ENCODE measurements at regions not wholly inside any gene's neighbourhood (a gene's known extent, or its start where the extent isn't known, plus 50 kb on each side); places are given as distances from the start of the nearest gene placed in this dataset.

GRCh38 chr1:195979646-195980045, 628.6 kb downstream of the KCNT2 start:
- WGBS (ENCODE audit: extremely low coverage, insufficient coverage, insufficient read length): no CpG with 5 or more reads among the region's 1 CpG
- no peak overlapping the region for H3K23ac ChIP-seq (ENCODE audit: low read length)

DNA sequence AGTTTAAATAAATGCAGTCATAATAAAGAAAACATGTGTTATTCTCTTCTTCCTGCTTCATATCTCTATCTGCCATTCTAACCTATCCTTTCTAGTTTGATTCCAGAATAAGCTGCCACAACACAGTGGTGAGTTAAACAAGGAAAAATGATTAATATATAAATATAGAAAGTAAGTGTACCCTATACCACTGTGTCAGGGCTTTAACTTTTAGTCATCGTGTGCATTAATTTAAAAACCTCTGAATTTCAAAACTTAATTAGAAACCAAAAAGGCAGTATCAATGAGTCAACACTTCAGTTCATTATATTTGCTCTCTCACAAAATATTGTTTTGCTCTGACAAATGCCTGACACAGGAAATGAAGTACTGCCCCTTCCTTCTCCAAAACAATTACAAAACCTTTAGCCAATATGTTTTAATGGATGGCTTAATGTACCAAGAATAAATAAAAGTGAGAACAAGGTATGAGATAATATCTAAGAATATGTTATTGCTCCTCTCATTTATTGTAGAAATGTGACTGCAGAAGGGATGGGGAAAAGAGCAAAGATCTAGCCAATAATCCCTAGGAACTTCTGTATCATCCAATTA, 634.8 kb downstream of the KCNT2 start:
- H4K91ac ChIP-seq (ENCODE audit: low read depth, low read length): no peak overlapping the region
- no peak overlapping the region for H3K18ac ChIP-seq (ENCODE audit: low read length)

More at GRCh38 chr1:195979646-195980045, 628.6 kb downstream of the KCNT2 start:
- Histone ChIP-seq H3K79me1 (ENCODE audit: low read length) (no peaks in the 10 kb centered on the region), H3K36me3 (ENCODE audit: control insufficient read depth in 1 of 2, insufficient read depth in 2 of 2, low read length in 2 of 2) (no peaks in the 10 kb centered on the region), H3K4ac (ENCODE audit: low read depth, low read length) (no peak overlapping the region), H3K9ac (ENCODE audit: low read length) (no peak overlapping the region), H2BK5ac (ENCODE audit: low read depth, low read length, poor library complexity) (no peak overlapping the region), H2AFZ (ENCODE audit: insufficient read depth, low read length, poor library complexity) (no peak overlapping the region), H2AK5ac (ENCODE audit: low read length) (no peak overlapping the region), H4K8ac (ENCODE audit: low read depth, low read length) (no peak overlapping the region), H3K18ac (ENCODE audit: low read length) (no peak overlapping the region), H3K27me3 (ENCODE audit: insufficient read depth, low read length) (no peaks in the 10 kb centered on the region), H3K9me3 (ENCODE audit: insufficient read depth, low read depth, low read length) (no peaks in the 10 kb centered on the region), H4K91ac (ENCODE audit: low read depth, low read length) (no peak overlapping the region), H4K12ac (ENCODE audit: low read depth, low read length) (no peak overlapping the region), H3K4me3 (ENCODE audit: low read depth, low read length) (no peak overlapping the region), H2BK120ac (ENCODE audit: insufficient read depth, low read length, poor library complexity) (no peak overlapping the region), H3K79me2 (ENCODE audit: control insufficient read depth, insufficient read depth, low read length, poor library complexity) (no peaks in the 10 kb centered on the region), H3K27ac (ENCODE audit: low read depth, low read length) (no peak overlapping the region), H2BK12ac (ENCODE audit: low read length) (no peak overlapping the region), H3K14ac (ENCODE audit: low read length) (no peak overlapping the region), H3K4me2 (ENCODE audit: low read length) (no peak overlapping the region), H3K4me1 (ENCODE audit: control insufficient read depth in 1 of 2, insufficient read depth in 2 of 2, low read length in 2 of 2) (no peaks in the 10 kb centered on the region)
- no peak for DNase-seq

GRCh38 chr1:195971589-195971988, 636.7 kb downstream of the KCNT2 start:
- DNase-seq: no peak
- Histone ChIP-seq H2AK5ac (ENCODE audit: low read length) (no peak overlapping the region), H2AFZ (ENCODE audit: insufficient read depth, low read length, poor library complexity) (no peak overlapping the region), H4K8ac (ENCODE audit: low read depth, low read length) (no peak overlapping the region), H3K36me3 (ENCODE audit: control insufficient read depth in 1 of 2, insufficient read depth in 2 of 2, low read length in 2 of 2) (no peaks in the 10 kb centered on the region), H3K4ac (ENCODE audit: low read depth, low read length) (no peak overlapping the region), H3K14ac (ENCODE audit: low read length) (no peak overlapping the region), H2BK120ac (ENCODE audit: insufficient read depth, low read length, poor library complexity) (no peak overlapping the region), H3K27me3 (ENCODE audit: insufficient read depth, low read length) (no peaks in the 10 kb centered on the region), H3K9me3 (ENCODE audit: insufficient read depth, low read depth, low read length) (no peaks in the 10 kb centered on the region), H4K91ac (ENCODE audit: low read depth, low read length) (no peak overlapping the region), H3K23ac (ENCODE audit: low read length) (no peak overlapping the region), H2BK5ac (ENCODE audit: low read depth, low read length, poor library complexity) (no peak overlapping the region), H3K9ac (ENCODE audit: low read length) (no peak overlapping the region), H4K12ac (ENCODE audit: low read depth, low read length) (no peak overlapping the region), H3K4me1 (ENCODE audit: control insufficient read depth in 1 of 2, insufficient read depth in 2 of 2, low read length in 2 of 2) (peaks cover 0 to 3% of the 10 kb centered on the region in 2 experiments), H3K4me3 (ENCODE audit: low read depth, low read length) (no peak overlapping the region), H3K27ac (ENCODE audit: low read depth, low read length) (no peak overlapping the region), H3K79me2 (ENCODE audit: control insufficient read depth, insufficient read depth, low read length, poor library complexity) (no peaks in the 10 kb centered on the region), H3K4me2 (ENCODE audit: low read length) (no peak overlapping the region), H2BK12ac (ENCODE audit: low read length) (no peak overlapping the region), H3K18ac (ENCODE audit: low read length) (no peak overlapping the region), H3K79me1 (ENCODE audit: low read length) (no peaks in the 10 kb centered on the region)
- WGBS (ENCODE audit: extremely low coverage, insufficient coverage, insufficient read length): no CpG with 5 or more reads among the region's 1 CpG

More for the DNA sequence above, 634.8 kb downstream of the KCNT2 start:
- Histone ChIP-seq H3K36me3 (ENCODE audit: control insufficient read depth in 1 of 2, insufficient read depth in 2 of 2, low read length in 2 of 2) (no peaks in the 10 kb centered on the region), H3K4ac (ENCODE audit: low read depth, low read length) (no peak overlapping the region), H3K79me1 (ENCODE audit: low read length) (no peaks in the 10 kb centered on the region), H2BK5ac (ENCODE audit: low read depth, low read length, poor library complexity) (no peak overlapping the region), H3K14ac (ENCODE audit: low read length) (no peak overlapping the region), H3K4me1 (ENCODE audit: control insufficient read depth in 1 of 2, insufficient read depth in 2 of 2, low read length in 2 of 2) (peaks cover 0 to 3% of the 10 kb centered on the region in 2 experiments), H3K9me3 (ENCODE audit: insufficient read depth, low read depth, low read length) (no peaks in the 10 kb centered on the region), H4K8ac (ENCODE audit: low read depth, low read length) (no peak overlapping the region), H3K9ac (ENCODE audit: low read length) (no peak overlapping the region), H2BK12ac (ENCODE audit: low read length) (no peak overlapping the region), H3K4me2 (ENCODE audit: low read length) (no peak overlapping the region), H4K12ac (ENCODE audit: low read depth, low read length) (no peak overlapping the region), H2AK5ac (ENCODE audit: low read length) (no peak overlapping the region), H3K27ac (ENCODE audit: low read depth, low read length) (no peak overlapping the region), H3K4me3 (ENCODE audit: low read depth, low read length) (no peak overlapping the region), H3K23ac (ENCODE audit: low read length) (no peak overlapping the region), H2AFZ (ENCODE audit: insufficient read depth, low read length, poor library complexity) (no peak overlapping the region), H2BK120ac (ENCODE audit: insufficient read depth, low read length, poor library complexity) (no peak overlapping the region), H3K27me3 (ENCODE audit: insufficient read depth, low read length) (no peaks in the 10 kb centered on the region), H3K79me2 (ENCODE audit: control insufficient read depth, insufficient read depth, low read length, poor library complexity) (no peaks in the 10 kb centered on the region)
- no peak for DNase-seq
- WGBS (ENCODE audit: extremely low coverage, insufficient coverage, insufficient read length): no CpG with 5 or more reads among the region's 1 CpG

DNA sequence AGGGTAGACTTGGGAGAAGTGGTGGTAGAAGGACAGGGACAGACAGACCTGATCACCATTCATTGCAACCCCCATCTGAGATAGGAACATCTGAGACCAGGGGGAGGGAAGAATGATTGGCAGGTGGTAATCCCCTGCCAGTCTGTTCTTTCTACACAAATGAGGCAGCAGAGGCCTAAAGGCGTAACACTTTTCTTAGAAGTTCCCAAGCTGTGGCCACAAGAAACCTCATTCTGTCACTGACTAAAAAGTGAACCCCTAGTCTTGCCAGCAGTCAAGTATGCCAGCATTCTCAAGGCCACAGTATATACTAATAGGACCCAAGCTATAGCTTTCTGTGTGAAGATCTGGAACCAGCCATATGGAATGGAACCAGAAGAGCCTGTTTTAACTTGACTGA, 638.0 kb downstream of the KCNT2 start:
- H4K91ac ChIP-seq (ENCODE audit: low read depth, low read length): no peak overlapping the region
- no peak overlapping the region for H3K14ac ChIP-seq (ENCODE audit: low read length)
- H3K36me3 ChIP-seq (ENCODE audit: control insufficient read depth in 1 of 2, insufficient read depth in 2 of 2, low read length in 2 of 2): no peaks in the 10 kb centered on the region
- H3K18ac ChIP-seq (ENCODE audit: low read length): no peak overlapping the region
- H3K9ac ChIP-seq (ENCODE audit: low read length): no peak overlapping the region
- H2BK12ac ChIP-seq (ENCODE audit: low read length): no peak overlapping the region
- H3K27me3 ChIP-seq (ENCODE audit: insufficient read depth, low read length): no peaks in the 10 kb centered on the region
- H3K9me3 ChIP-seq (ENCODE audit: insufficient read depth, low read depth, low read length): no peaks in the 10 kb centered on the region
- no peak overlapping the region for H2BK120ac ChIP-seq (ENCODE audit: insufficient read depth, low read length, poor library complexity)
- H3K79me2 ChIP-seq (ENCODE audit: control insufficient read depth, insufficient read depth, low read length, poor library complexity): no peaks in the 10 kb centered on the region
- H2BK5ac ChIP-seq (ENCODE audit: low read depth, low read length, poor library complexity): no peak overlapping the region
- no peak for DNase-seq
- no peak overlapping the region for H4K12ac ChIP-seq (ENCODE audit: low read depth, low read length)
- no peak overlapping the region for H2AK5ac ChIP-seq (ENCODE audit: low read length)
- H3K23ac ChIP-seq (ENCODE audit: low read length): no peak overlapping the region
- H4K8ac ChIP-seq (ENCODE audit: low read depth, low read length): no peak overlapping the region
- H3K27ac ChIP-seq (ENCODE audit: low read depth, low read length): no peak overlapping the region
- peaks cover 0 to 3% of the 10 kb centered on the region in 2 experiments for H3K4me1 ChIP-seq (ENCODE audit: control insufficient read depth in 1 of 2, insufficient read depth in 2 of 2, low read length in 2 of 2)
- no peak overlapping the region for H3K4me2 ChIP-seq (ENCODE audit: low read length)
- no peak overlapping the region for H3K4ac ChIP-seq (ENCODE audit: low read depth, low read length)
- H3K79me1 ChIP-seq (ENCODE audit: low read length): no peaks in the 10 kb centered on the region
- WGBS (ENCODE audit: extremely low coverage, insufficient coverage, insufficient read length): no CpG with 5 or more reads among the region's 1 CpG
- no peak overlapping the region for H3K4me3 ChIP-seq (ENCODE audit: low read depth, low read length)
- H2AFZ ChIP-seq (ENCODE audit: insufficient read depth, low read length, poor library complexity): no peak overlapping the region
